Activated CD4-positive, alpha-beta memory T cell treated with anti-CD3 and anti-CD28 coated beads for 36 hours (primary cell): ENCODE measurements at regions not wholly inside any gene's neighbourhood (a gene's known extent, or its start where the extent isn't known, plus 50 kb on each side); places are given as distances from the start of the nearest gene placed in this dataset.

Source experiments
- CTCF ChIA-PET: fragments of 350-600 bp; sonication (Branson Sonifier 250); formaldehyde crosslinking; loops from one replicate; lab custom pipeline; 2021; ENCODE audit warnings: antibody characterized with exemption, inconsistent platforms; lab: Charles Lee
- POLR2A ChIA-PET: fragments of 350-600 bp; sonication (Branson Sonifier 250); formaldehyde crosslinking; loops from one replicate; lab custom pipeline; 2021; ENCODE audit warnings: antibody characterized with exemption; lab: Charles Lee
- DNase-seq: peaks from one replicate; pipeline ENCODE4 v3.0.0-alpha.2; 2020
- H3K27ac Mint-ChIP-seq: one replicate; pipeline ENCODE4 v1.8.0; 2021; ENCODE audit warnings: mixed read lengths
- H3K27me3 Mint-ChIP-seq: one replicate; pipeline ENCODE4 v1.8.0; 2021; ENCODE audit warnings: mixed read lengths
- H3K36me3 Mint-ChIP-seq: one replicate; pipeline ENCODE4 v1.8.0; 2021; ENCODE audit warnings: mixed read lengths
- H3K4me1 Mint-ChIP-seq: one replicate; pipeline ENCODE4 v1.8.0; 2021; ENCODE audit warnings: low read depth, mixed read lengths
- H3K4me3 Mint-ChIP-seq: one replicate; pipeline ENCODE4 v1.8.0; 2021; ENCODE audit warnings: mild to moderate bottlenecking, mixed read lengths
- H3K9me3 Mint-ChIP-seq: one replicate; pipeline ENCODE4 v1.8.0; 2021; ENCODE audit warnings: mixed read lengths
- intact Hi-C: fragments of 100-400 bp; cut with micrococcal nuclease; formaldehyde crosslinking; loops from one replicate; pipeline ENCODE4 v1.15.1; 2023

GRCh38 chr14:85391455-85391854 lies 138.5 kb upstream of the FLRT2 start:
- intact Hi-C loops: no loop called here
- no peaks in the 10 kb centered on the region for H3K27me3 Mint-ChIP-seq
- no peak overlapping the region for H3K27ac Mint-ChIP-seq
- no peak overlapping the region for H3K4me3 Mint-ChIP-seq
- DNase-seq: no peak
- H3K4me1 Mint-ChIP-seq: no peaks in the 10 kb centered on the region
- H3K9me3 Mint-ChIP-seq: peaks cover 7% of the 10 kb centered on the region
- CTCF ChIA-PET: no interaction called here
- H3K36me3 Mint-ChIP-seq: no peaks in the 10 kb centered on the region
- POLR2A ChIA-PET: no interaction called here

DNA sequence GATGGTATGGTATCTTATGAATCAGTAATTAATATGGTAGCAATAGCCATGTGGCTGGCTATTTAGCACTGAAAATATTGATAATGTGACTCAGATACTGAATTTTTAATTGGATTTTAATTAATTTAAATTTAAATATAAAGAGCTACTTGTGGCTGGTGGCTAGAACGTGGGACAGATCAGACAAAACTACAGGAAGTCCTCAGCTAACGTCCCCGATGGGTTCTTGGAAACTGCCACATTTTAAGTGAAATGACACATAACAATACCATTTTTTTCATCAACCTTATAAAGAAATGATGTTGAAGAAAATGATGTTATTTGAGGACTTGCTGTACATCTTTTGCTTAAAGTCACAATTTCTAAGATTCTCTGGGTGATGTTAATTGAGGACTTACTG lies 138.1 kb upstream of the FLRT2 start:
- no peak for DNase-seq
- no peak overlapping the region for H3K4me3 Mint-ChIP-seq
- no peak overlapping the region for H3K27ac Mint-ChIP-seq
- CTCF ChIA-PET: no interaction called here
- H3K36me3 Mint-ChIP-seq: no peaks in the 10 kb centered on the region
- peaks cover 7% of the 10 kb centered on the region for H3K9me3 Mint-ChIP-seq
- intact Hi-C loops: no loop called here
- H3K4me1 Mint-ChIP-seq: no peaks in the 10 kb centered on the region
- POLR2A ChIA-PET: no interaction called here
- H3K27me3 Mint-ChIP-seq: no peaks in the 10 kb centered on the region

DNA sequence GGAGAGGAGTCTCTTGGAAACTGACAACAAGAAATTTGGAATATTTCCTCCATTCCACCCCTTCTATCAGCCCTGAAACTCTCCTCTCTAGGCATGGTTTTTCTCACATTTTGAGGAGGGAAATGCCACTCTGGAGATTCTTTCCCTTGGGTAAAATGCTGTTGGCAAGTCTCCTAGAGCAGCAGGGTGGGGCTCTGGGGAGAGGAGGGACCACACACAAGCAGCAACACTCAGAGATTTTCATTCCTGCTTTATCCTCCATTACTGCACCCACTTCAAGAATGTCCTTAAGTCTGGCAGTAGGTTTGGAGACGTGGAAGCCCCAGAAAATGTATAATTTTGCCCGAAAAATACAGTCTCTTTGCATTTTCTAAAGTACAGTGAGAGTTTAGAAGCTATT lies 130.8 kb upstream of the FLRT2 start:
- Mint-ChIP-seq H3K27me3 (no peaks in the 10 kb centered on the region), H3K4me1 (no peaks in the 10 kb centered on the region), H3K27ac (no peak overlapping the region), H3K9me3 (peaks cover 15% of the 10 kb centered on the region), H3K36me3 (no peaks in the 10 kb centered on the region), H3K4me3 (no peak overlapping the region)
- intact Hi-C loops: no loop called here
- no peak for DNase-seq
- CTCF ChIA-PET: no interaction called here
- POLR2A ChIA-PET: no interaction called here

- Mint-ChIP-seq H3K36me3 (no peaks in the 10 kb centered on the region), H3K9me3 (peaks cover 13% of the 10 kb centered on the region), H3K4me3 (no peak overlapping the region), H3K4me1 (no peaks in the 10 kb centered on the region), H3K27ac (no peak overlapping the region), H3K27me3 (no peaks in the 10 kb centered on the region)
- ChIA-PET CTCF (no interaction called here), POLR2A (no interaction called here)
- intact Hi-C loops: no loop called here
- no peak for DNase-seq
Measured at GRCh38 chr14:85400678-85401077, 129.3 kb upstream of the FLRT2 start.

DNA sequence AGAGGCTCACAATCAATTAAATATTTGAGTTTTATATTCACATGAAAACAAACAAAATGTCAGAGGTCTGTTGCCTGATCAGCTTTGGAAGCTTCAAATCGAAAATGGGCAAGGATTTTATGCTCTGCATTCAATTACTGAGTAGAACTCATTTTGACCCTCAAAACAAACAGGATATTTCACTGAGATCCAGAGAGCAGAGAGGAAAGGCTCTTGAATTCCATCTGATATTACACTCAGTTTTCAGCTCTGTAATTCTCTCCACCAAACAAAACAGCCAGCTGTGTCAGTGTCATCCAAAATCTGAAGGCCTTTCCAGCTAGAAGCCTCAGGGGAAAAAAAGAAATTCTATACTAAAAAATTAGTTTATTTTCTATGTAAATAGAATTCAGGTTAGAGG lies 128.6 kb upstream of the FLRT2 start:
- Mint-ChIP-seq H3K27ac (no peak overlapping the region), H3K27me3 (no peaks in the 10 kb centered on the region), H3K4me1 (no peaks in the 10 kb centered on the region), H3K9me3 (peaks cover 11% of the 10 kb centered on the region), H3K4me3 (no peak overlapping the region), H3K36me3 (no peaks in the 10 kb centered on the region)
- intact Hi-C loops: no loop called here
- no peak for DNase-seq
- POLR2A ChIA-PET: no interaction called here
- CTCF ChIA-PET: no interaction called here

- ChIA-PET POLR2A (no interaction called here), CTCF (no interaction called here)
- Mint-ChIP-seq H3K4me3 (no peak overlapping the region), H3K4me1 (no peaks in the 10 kb centered on the region), H3K27ac (no peak overlapping the region), H3K36me3 (no peaks in the 10 kb centered on the region), H3K9me3 (peaks cover 11% of the 10 kb centered on the region), H3K27me3 (no peaks in the 10 kb centered on the region)
- no peak for DNase-seq
- intact Hi-C loops: no loop called here
Measured at GRCh38 chr14:85402569-85403162, 127.3 kb upstream of the FLRT2 start.

DNA sequence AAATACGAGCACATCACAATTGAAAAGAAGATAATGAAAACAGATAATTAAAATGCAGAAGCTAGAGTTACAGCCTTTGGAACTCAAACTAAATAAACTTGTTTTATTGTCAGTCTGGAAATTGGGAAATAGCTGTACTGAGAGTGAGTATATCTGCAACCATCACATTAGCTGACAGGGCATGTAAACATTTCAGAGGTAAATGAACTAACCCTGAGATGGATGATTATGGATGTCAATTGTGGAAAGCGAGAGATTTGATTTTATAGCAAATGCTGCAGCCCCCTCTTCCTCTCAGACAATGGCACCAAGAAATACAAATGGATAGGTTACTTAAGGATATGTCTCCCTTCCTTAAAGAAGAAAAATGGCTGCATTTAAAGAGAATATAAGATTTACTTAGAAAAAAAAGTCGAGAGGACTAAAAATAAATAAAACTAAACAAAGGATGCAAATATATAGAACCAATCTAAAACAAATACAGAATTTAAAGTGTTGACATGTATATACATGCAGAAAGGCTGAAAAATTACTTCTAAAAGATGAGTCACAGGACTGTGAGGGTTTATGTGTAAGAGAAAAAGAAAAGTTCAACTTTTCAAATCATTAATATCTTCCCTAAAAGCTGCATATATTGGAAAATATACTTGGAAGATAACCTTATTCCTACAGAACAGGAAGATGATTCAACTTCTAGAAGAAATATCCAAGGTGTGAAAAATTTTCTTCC lies 120.3 kb upstream of the FLRT2 start:
- H3K4me1 Mint-ChIP-seq: no peaks in the 10 kb centered on the region
- ChIA-PET POLR2A (no interaction called here), CTCF (no interaction called here)
- no peak for DNase-seq
- H3K4me3 Mint-ChIP-seq: no peak overlapping the region
- no peak overlapping the region for H3K27ac Mint-ChIP-seq
- no peaks in the 10 kb centered on the region for H3K36me3 Mint-ChIP-seq
- H3K27me3 Mint-ChIP-seq: no peaks in the 10 kb centered on the region
- peaks cover 4% of the 10 kb centered on the region for H3K9me3 Mint-ChIP-seq
- intact Hi-C loops: no loop called here

DNA sequence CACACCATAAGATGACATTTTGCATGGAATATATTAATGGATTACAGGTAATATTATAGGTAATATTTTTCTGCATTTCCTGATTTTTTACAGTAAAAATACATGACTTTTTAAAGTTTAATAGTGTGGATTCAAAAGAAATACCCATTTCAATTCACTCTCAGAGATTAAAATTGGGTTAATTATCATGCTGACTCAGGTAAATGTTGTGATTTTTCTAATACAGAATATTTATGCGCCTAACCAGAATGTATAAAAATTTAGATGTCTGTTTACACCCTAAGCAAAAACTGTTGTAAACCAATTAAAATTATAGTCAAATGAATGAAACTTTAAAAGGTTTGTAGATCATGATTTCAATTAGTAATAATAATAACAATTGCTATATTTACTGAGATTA lies 117.2 kb upstream of the FLRT2 start:
- no peaks in the 10 kb centered on the region for H3K4me1 Mint-ChIP-seq
- no peak for DNase-seq
- H3K27ac Mint-ChIP-seq: no peak overlapping the region
- ChIA-PET POLR2A (no interaction called here), CTCF (no interaction called here)
- intact Hi-C loops: no loop called here
- peaks cover 2% of the 10 kb centered on the region for H3K9me3 Mint-ChIP-seq
- no peak overlapping the region for H3K4me3 Mint-ChIP-seq
- H3K36me3 Mint-ChIP-seq: no peaks in the 10 kb centered on the region
- no peaks in the 10 kb centered on the region for H3K27me3 Mint-ChIP-seq

- Mint-ChIP-seq H3K4me1 (no peaks in the 10 kb centered on the region), H3K27me3 (no peaks in the 10 kb centered on the region), H3K9me3 (peaks cover 2% of the 10 kb centered on the region), H3K4me3 (no peak overlapping the region), H3K36me3 (no peaks in the 10 kb centered on the region), H3K27ac (no peak overlapping the region)
- POLR2A ChIA-PET: no interaction called here
- no peak for DNase-seq
- CTCF ChIA-PET: no interaction called here
- intact Hi-C loops: no loop called here
Measured at GRCh38 chr14:85413836-85414526, 116.0 kb upstream of the FLRT2 start.

- H3K9me3 Mint-ChIP-seq: peaks cover 4% of the 10 kb centered on the region
- POLR2A ChIA-PET: no interaction called here
- intact Hi-C loops: no loop called here
- no peaks in the 10 kb centered on the region for H3K4me1 Mint-ChIP-seq
- H3K27me3 Mint-ChIP-seq: no peaks in the 10 kb centered on the region
- DNase-seq: no peak
- H3K4me3 Mint-ChIP-seq: no peak overlapping the region
- H3K36me3 Mint-ChIP-seq: no peaks in the 10 kb centered on the region
- CTCF ChIA-PET: no interaction called here
- no peak overlapping the region for H3K27ac Mint-ChIP-seq
Measured at GRCh38 chr14:85415015-85415712, 114.8 kb upstream of the FLRT2 start.

GRCh38 chr14:85416771-85417170 lies 113.2 kb upstream of the FLRT2 start:
- Mint-ChIP-seq H3K4me3 (no peak overlapping the region), H3K36me3 (no peaks in the 10 kb centered on the region), H3K9me3 (peaks cover 10% of the 10 kb centered on the region), H3K27ac (no peak overlapping the region), H3K27me3 (no peaks in the 10 kb centered on the region), H3K4me1 (no peaks in the 10 kb centered on the region)
- intact Hi-C loops: no loop called here
- ChIA-PET POLR2A (no interaction called here), CTCF (no interaction called here)
- no peak for DNase-seq

GRCh38 chr14:85417396-85417795 lies 112.5 kb upstream of the FLRT2 start:
- intact Hi-C loops: no loop called here
- no peaks in the 10 kb centered on the region for H3K36me3 Mint-ChIP-seq
- ChIA-PET POLR2A (no interaction called here), CTCF (no interaction called here)
- no peaks in the 10 kb centered on the region for H3K27me3 Mint-ChIP-seq
- no peak overlapping the region for H3K4me3 Mint-ChIP-seq
- H3K9me3 Mint-ChIP-seq: peaks cover 11% of the 10 kb centered on the region
- no peaks in the 10 kb centered on the region for H3K4me1 Mint-ChIP-seq
- H3K27ac Mint-ChIP-seq: no peak overlapping the region
- no peak for DNase-seq
